ENCODE measurements at regions not wholly inside any gene's neighbourhood (a gene's known extent, or its start where the extent isn't known, plus 50 kb on each side); places are given as distances from the start of the nearest gene placed in this dataset.

- H3K9me3 Mint-ChIP-seq = no peaks in the 10 kb centered on the region; a peak in 1 of 5 replicates
- no peak for TF ChIP-seq CTCF (conservative IDR thresholded peaks at IDR 0.05)
- Histone ChIP-seq H3K23me2 (ENCODE audit: insufficient read length, low read depth, low read length, poor library complexity, severe bottlenecking) (no peaks in the 10 kb centered on the region), H3K18ac (ENCODE audit: insufficient read length, low read depth, low read length) (no peak overlapping the region), H2BK20ac (ENCODE audit: low read depth, low read length, poor library complexity, severe bottlenecking) (no peak overlapping the region), H4K91ac (ENCODE audit: insufficient read length, low read depth, low read length) (no peak overlapping the region), H3K4ac (ENCODE audit: low read depth, low read length) (no peak overlapping the region), H3T11ph (ENCODE audit: low read length) (no peak overlapping the region), H3K23ac (ENCODE audit: insufficient read length, low read depth, low read length) (no peak overlapping the region), H3K79me2 (ENCODE audit: insufficient read depth, low read length) (no peaks in the 10 kb centered on the region), H3K4me1 (ENCODE audit: insufficient read depth, low read length) (no peaks in the 10 kb centered on the region), H3K56ac (ENCODE audit: insufficient read length, low read depth, low read length) (no peak overlapping the region), H3K4me2 (ENCODE audit: insufficient read depth, insufficient read length, low read length) (no peak overlapping the region), H4K8ac (replicated peaks; ENCODE audit: insufficient read length, low read depth, low read length) (no peak overlapping the region), H2BK120ac (ENCODE audit: low read depth, low read length, poor library complexity, severe bottlenecking) (no peak overlapping the region), H3K9me3 (ENCODE audit: control insufficient read depth, low read depth, low read length) (no peaks in the 10 kb centered on the region), H3K14ac (ENCODE audit: insufficient read depth, low read length) (no peak overlapping the region), H2BK15ac (ENCODE audit: low read depth, low read length) (no peak overlapping the region), H2AFZ (ENCODE audit: low read length) (no peak overlapping the region), H4K5ac (ENCODE audit: insufficient read length, low read depth, low read length) (no peak overlapping the region), H2BK12ac (ENCODE audit: insufficient read length, low read depth, low read length) (no peak overlapping the region), H4K20me1 (ENCODE audit: control insufficient read depth, insufficient read depth, insufficient read length) (no peaks in the 10 kb centered on the region), H3K27me3 (ENCODE audit: insufficient read depth, low read length) (no peaks in the 10 kb centered on the region), H3K27ac (ENCODE audit: insufficient read length, low read depth, low read length) (no peak overlapping the region), H2BK5ac (ENCODE audit: insufficient read length, low read length) (no peak overlapping the region), H3K9ac (ENCODE audit: extremely low read depth, insufficient read length, low read length) (no peak overlapping the region), H3K79me1 (ENCODE audit: insufficient read depth, low read depth, low read length, poor library complexity, severe bottlenecking) (no peaks in the 10 kb centered on the region), H2AK5ac (ENCODE audit: insufficient read length, low read length) (no peak overlapping the region)
- DNase-seq = no peak
- no peak overlapping the region for H3K4me3 Mint-ChIP-seq
- no peaks in the 10 kb centered on the region for H3K36me3 Mint-ChIP-seq (ENCODE audit: insufficient read depth in 1 of 3, low read depth in 3 of 3)
- no CpG with 5 or more reads among the region's 3 CpGs for WGBS (ENCODE audit: extremely low coverage, insufficient read length, low lambda C conversion rate)
- H3K4me1 Mint-ChIP-seq = no peaks in the 10 kb centered on the region
- peaks cover 6% of the 10 kb centered on the region for H3K27me3 Mint-ChIP-seq (ENCODE audit: low read depth)
- no peak overlapping the region for H3K27ac Mint-ChIP-seq
These were observed 151.9 kb upstream of the PRNP start for GRCh38 chr20:4534315-4534714.

All from H9 (cell line).